ENCODE measurements at regions not wholly inside any gene's neighbourhood (a gene's known extent, or its start where the extent isn't known, plus 50 kb on each side); places are given as distances from the start of the nearest gene placed in this dataset.

DNA sequence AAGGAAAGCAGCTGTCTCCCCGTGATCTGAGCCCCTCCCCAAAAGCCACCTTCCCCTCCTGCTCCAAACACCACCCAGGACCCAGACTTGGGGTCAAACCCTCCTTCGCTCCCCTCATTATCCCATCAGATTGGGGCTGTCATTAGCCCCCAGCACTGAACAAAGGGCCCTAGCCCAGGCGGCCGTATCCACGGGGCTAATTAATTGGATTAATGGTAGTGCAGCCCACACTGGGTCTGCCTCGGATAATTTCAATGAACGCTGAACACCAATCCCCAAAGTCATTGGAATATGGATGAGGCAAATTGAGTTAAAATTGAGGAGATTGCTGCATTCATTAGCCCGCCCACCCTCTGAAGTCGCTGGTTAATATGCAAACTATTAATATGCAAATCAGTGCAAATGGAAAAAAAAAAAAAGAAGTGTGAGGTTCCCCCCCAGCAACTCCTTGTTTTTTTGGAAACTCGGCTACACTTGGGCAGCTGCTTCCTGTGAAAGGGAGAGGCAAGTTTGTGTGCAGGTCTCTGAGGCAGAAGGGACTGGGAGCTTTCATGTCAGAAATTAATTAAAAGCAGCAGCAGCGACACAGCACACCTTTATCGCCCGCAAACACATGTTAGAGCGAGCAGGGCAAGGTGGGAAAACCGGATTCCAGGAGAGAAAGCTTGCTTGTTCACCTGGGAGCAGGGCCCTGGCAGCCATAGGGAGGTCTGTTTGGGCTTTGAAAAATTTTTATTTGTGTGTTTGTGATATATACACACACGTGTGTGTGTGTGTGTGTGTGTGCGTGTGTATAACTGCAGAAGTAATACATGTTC lies 517.8 kb downstream of the MIAT start:
- 56 to 68% (median 62%) methylated on average over 16 to 17 of the region's 17 CpGs for WGBS, 4 donors
- Histone ChIP-seq H3K4me3 (no peak overlapping the region), H3K27ac (no peak overlapping the region), H3K27me3 (peaks cover 4% of the 10 kb centered on the region), H3K4me1 (replicated peaks in 1 of 2) (no peaks in the 10 kb centered on the region), H3K9me3 (replicated peaks in 1 of 3) (no peaks in the 10 kb centered on the region), H3K36me3 (replicated peaks in 1 of 2) (no peaks in the 10 kb centered on the region)
- DNase-seq, result no peak
- intact Hi-C loops (cut with DNase I), result no loop called here
- TF ChIP-seq CTCF (IDR thresholded peaks at IDR 0.05) (no peak), POLR2A (IDR thresholded peaks at IDR 0.05) (no peak)

DNA sequence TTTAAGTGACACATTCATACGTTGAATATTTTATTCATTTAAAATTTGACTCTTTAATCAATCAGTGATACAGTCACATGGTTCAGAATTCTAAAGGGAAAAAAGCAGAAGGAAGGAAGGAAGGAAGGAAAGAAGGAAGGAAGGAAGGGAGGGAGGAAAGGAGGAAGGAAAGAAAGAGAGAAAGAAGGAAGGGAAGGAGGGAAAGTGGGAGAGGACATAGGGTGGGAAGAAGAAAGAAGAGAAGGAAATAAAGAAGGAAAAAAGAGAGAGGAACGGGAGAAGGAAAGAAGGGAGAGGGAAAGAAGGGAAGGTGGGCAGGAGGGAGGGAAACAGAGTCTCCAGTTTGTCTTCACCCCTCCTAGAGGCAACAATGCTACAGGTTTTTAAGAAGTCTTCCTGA lies 518.6 kb downstream of the MIAT start:
- DNase-seq, result no peak
- WGBS, 4 donors, result 57 to 69% (median 62%) methylated on average over 2 of the region's 2 CpGs
- TF ChIP-seq CTCF (IDR thresholded peaks at IDR 0.05), result no peak
- no peak for TF ChIP-seq POLR2A (IDR thresholded peaks at IDR 0.05)

GRCh38 chr22:27179161-27179560 lies 521.8 kb downstream of the MIAT start:
- WGBS, 4 donors, result 68 to 92% (median 84%) methylated on average over 3 of the region's 3 CpGs
- intact Hi-C loops (cut with DNase I), result no loop called here
- H3K9me3 ChIP-seq (replicated peaks in 1 of 3), result no peaks in the 10 kb centered on the region
- TF ChIP-seq CTCF (IDR thresholded peaks at IDR 0.05), result no peak
- TF ChIP-seq POLR2A (IDR thresholded peaks at IDR 0.05), result no peak
- DNase-seq, result no peak
- H3K36me3 ChIP-seq (replicated peaks in 1 of 2), result no peaks in the 10 kb centered on the region
- H3K27me3 ChIP-seq, result no peaks in the 10 kb centered on the region
- no peak overlapping the region for H3K27ac ChIP-seq
- H3K4me1 ChIP-seq (replicated peaks in 1 of 2), result no peaks in the 10 kb centered on the region
- H3K4me3 ChIP-seq, result no peak overlapping the region

More for the DNA sequence above, 518.6 kb downstream of the MIAT start:
- H3K9me3 ChIP-seq (replicated peaks in 1 of 3), result no peaks in the 10 kb centered on the region
- H3K36me3 ChIP-seq (replicated peaks in 1 of 2), result no peaks in the 10 kb centered on the region
- no peaks in the 10 kb centered on the region for H3K4me1 ChIP-seq (replicated peaks in 1 of 2)
- no peak overlapping the region for H3K4me3 ChIP-seq
- no peak overlapping the region for H3K27ac ChIP-seq
- peaks cover 4% of the 10 kb centered on the region for H3K27me3 ChIP-seq
- intact Hi-C loops (cut with DNase I), result no loop called here

DNA sequence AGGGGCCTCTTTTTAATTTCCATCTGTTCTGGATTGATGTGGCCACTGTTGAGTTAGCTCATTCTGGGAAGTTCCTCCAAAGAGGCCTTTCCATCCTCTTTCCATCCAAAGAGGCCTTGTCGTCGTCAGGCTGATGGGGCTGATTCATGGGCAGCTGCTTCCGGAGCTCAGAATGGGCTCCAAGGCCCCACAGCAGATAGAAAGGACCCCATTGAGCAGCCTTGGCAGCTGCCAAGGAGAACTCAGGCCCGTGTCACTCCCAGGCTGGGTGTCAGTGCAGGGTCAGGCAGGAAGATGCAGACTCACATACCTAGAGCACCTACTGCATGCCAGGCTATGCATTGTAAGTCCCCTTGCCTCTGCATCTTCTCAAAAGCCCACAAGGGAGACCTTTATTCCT lies 524.1 kb downstream of the MIAT start:
- DNase-seq, result no peak
- no peaks in the 10 kb centered on the region for H3K27me3 ChIP-seq
- no peak overlapping the region for H3K4me3 ChIP-seq
- WGBS, 4 donors, result 68 to 85% (median 80%) methylated on average over 4 of the region's 4 CpGs
- no peaks in the 10 kb centered on the region for H3K36me3 ChIP-seq (replicated peaks in 1 of 2)
- no peaks in the 10 kb centered on the region for H3K4me1 ChIP-seq (replicated peaks in 1 of 2)
- H3K27ac ChIP-seq, result no peak overlapping the region
- TF ChIP-seq CTCF (IDR thresholded peaks at IDR 0.05), result no peak
- no peak for TF ChIP-seq POLR2A (IDR thresholded peaks at IDR 0.05)
- intact Hi-C loops (cut with DNase I), result no loop called here
- no peaks in the 10 kb centered on the region for H3K9me3 ChIP-seq (replicated peaks in 1 of 3)

Measured in adrenal gland (tissue), 9 donors.